ENCODE measurements at regions not wholly inside any gene's neighbourhood (a gene's known extent, or its start where the extent isn't known, plus 50 kb on each side); places are given as distances from the start of the nearest gene placed in this dataset.

DNA sequence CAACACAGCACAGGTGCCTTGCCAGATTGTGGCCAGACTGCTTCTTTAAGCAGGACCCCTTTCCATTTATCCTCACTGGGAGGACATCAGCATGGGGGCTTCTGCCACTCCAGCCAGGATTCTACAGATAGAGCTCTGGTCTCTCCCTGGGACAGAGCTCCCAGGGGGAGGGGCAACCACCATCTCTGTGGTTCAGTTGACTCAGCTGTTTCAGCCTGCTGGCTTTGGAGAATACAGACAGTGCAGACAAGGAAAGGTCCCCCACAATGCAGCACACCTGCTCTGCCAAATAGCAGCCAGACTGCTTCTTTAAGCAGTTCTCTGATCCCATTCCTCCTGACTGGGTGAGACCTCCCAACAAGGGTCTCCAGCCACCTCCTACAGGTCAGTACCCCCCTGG lies 132.8 kb downstream of the OR2K2 start:
- no peak overlapping the region for H3K4me3 ChIP-seq (ENCODE audit: low read depth, low read length)
- no peak for DNase-seq (ENCODE audit: low read depth)
- TF ChIP-seq, protein P1, sequence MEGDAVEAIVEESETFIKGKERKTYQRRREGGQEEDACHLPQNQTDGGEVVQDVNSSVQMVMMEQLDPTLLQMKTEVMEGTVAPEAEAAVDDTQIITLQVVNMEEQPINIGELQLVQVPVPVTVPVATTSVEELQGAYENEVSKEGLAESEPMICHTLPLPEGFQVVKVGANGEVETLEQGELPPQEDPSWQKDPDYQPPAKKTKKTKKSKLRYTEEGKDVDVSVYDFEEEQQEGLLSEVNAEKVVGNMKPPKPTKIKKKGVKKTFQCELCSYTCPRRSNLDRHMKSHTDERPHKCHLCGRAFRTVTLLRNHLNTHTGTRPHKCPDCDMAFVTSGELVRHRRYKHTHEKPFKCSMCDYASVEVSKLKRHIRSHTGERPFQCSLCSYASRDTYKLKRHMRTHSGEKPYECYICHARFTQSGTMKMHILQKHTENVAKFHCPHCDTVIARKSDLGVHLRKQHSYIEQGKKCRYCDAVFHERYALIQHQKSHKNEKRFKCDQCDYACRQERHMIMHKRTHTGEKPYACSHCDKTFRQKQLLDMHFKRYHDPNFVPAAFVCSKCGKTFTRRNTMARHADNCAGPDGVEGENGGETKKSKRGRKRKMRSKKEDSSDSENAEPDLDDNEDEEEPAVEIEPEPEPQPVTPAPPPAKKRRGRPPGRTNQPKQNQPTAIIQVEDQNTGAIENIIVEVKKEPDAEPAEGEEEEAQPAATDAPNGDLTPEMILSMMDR (IDR thresholded peaks at IDR 0.05; ENCODE audit: insufficient read depth, low read depth, low read length, missing control alignments), result no peak

DNA sequence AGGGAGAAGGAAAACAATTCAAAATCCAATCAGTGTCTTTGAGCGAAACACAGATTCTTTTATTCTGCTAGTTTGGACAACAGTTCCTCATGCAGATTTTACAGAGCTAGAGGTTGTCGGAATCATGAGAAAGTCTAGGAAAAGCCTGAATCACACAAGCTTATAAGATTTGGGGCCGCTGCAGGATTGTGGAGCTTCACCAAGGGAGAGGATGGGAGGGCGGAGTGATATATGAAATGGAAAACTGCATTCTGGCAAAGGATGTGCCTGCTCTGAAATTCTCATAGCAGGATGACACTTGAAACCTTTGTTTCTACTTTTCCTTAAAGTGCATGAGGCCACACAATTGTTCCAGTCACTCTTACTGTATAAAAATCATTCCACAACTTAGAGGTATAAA lies 134.3 kb downstream of the OR2K2 start:
- TF ChIP-seq, protein P1 (IDR thresholded peaks at IDR 0.05; ENCODE audit: insufficient read depth, low read depth, low read length, missing control alignments), result no peak

GRCh38 chr9:111193095-111193494 lies 136.9 kb downstream of the OR2K2 start:
- TF ChIP-seq, protein P1 (IDR thresholded peaks at IDR 0.05; ENCODE audit: insufficient read depth, low read depth, low read length, missing control alignments), result no peak
- H3K4me3 ChIP-seq (ENCODE audit: low read depth, low read length), result no peak overlapping the region
- no peak for DNase-seq (ENCODE audit: low read depth)

More for the DNA sequence above, 134.3 kb downstream of the OR2K2 start:
- no peak overlapping the region for H3K4me3 ChIP-seq (ENCODE audit: low read depth, low read length)
- no peak for DNase-seq (ENCODE audit: low read depth)

DNA sequence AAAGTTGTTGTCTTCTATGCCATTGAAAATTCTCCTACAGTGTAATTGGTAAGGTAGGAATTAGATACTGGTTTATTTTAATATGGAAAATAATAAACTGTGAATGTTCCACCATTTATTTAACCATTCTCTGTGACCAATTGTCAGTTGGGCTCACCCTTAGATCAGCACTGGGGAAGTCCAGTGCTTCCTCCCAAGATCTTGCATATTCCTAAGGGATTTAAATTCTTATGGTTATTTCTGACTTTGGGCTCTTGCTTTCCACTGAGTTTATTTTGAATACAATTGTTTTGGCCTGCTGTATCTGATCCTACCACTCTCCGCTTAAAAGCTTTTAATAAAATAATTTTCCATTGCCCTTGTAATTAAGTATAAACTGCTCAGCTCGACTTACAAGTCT lies 137.4 kb downstream of the OR2K2 start:
- TF ChIP-seq, protein P1 (IDR thresholded peaks at IDR 0.05; ENCODE audit: insufficient read depth, low read depth, low read length, missing control alignments), result no peak
- no peak overlapping the region for H3K4me3 ChIP-seq (ENCODE audit: low read depth, low read length)
- no peak for DNase-seq (ENCODE audit: low read depth)

GRCh38 chr9:111190347-111190746 lies 139.7 kb downstream of the OR2K2 start:
- TF ChIP-seq, protein P1 (IDR thresholded peaks at IDR 0.05; ENCODE audit: insufficient read depth, low read depth, low read length, missing control alignments), result no peak
- DNase-seq (ENCODE audit: low read depth), result no peak
- no peak overlapping the region for H3K4me3 ChIP-seq (ENCODE audit: low read depth, low read length)

DNA sequence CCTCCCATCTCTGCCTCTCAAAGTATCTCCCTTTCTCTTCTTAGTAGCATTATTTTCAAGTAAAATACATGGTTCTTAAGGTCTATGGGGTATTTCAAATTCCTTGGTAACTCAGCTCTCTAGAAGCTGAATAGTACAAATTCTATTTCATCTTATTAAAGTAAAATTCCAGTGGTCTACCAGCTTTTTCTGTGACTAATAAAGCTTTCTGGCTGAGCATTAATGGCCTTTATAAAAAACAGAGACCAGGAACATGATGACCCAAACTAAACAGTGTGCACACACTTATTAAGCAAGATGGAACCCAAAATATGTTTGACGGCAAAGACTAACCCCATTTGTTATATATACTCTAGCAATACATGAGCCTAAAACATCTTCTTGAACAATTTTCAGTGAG lies 142.6 kb downstream of the OR2K2 start:
- no peak overlapping the region for H3K4me3 ChIP-seq (ENCODE audit: low read depth, low read length)
- DNase-seq (ENCODE audit: low read depth), result no peak
- TF ChIP-seq, protein P1 (IDR thresholded peaks at IDR 0.05; ENCODE audit: insufficient read depth, low read depth, low read length, missing control alignments), result no peak

GRCh38 chr9:111186021-111186530 lies 143.9 kb downstream of the OR2K2 start:
- TF ChIP-seq, protein P1 (IDR thresholded peaks at IDR 0.05; ENCODE audit: insufficient read depth, low read depth, low read length, missing control alignments), result no peak
- no peak overlapping the region for H3K4me3 ChIP-seq (ENCODE audit: low read depth, low read length)
- no peak for DNase-seq (ENCODE audit: low read depth)

All from GM12865 (cell line).